Neutrophil (primary cell): ENCODE measurements at regions not wholly inside any gene's neighbourhood (a gene's known extent, or its start where the extent isn't known, plus 50 kb on each side); places are given as distances from the start of the nearest gene placed in this dataset.

Experiments used
- H3K27ac ChIP-seq: fragments of 200-600 bp; sonication (generic); 2 replicates; pipeline ENCODE4 v1.5.1; 2016; ENCODE audit warnings: mild to moderate bottlenecking, moderate library complexity
- H3K27me3 ChIP-seq: fragments of 200-600 bp; sonication (generic); 2 replicates; pipeline ENCODE4 v1.6.0; 2016; ENCODE audit warnings: mild to moderate bottlenecking
- H3K36me3 ChIP-seq: fragments of 200-600 bp; sonication (generic); 2 replicates; pipeline ENCODE4 v1.5.1; 2017
- H3K4me1 ChIP-seq, 2 experiments: fragments of 200-600 bp in 1 of 2; sonication (generic) in 1 of 2; 1 replicate in 1 of 2; 2 replicates in 1 of 2; pipeline versions ENCODE4 v1.5.1 to v1.6.1; 2013 to 2016; ENCODE audit warnings: low read depth in 1 of 2, low read length in 1 of 2, mild to moderate bottlenecking in 1 of 2, moderate library complexity in 1 of 2; ENCODE audit not compliant: control insufficient read depth in 1 of 2, insufficient read depth in 1 of 2
- H3K4me3 ChIP-seq, 2 experiments: fragments of 200-600 bp in 1 of 2; sonication (generic) in 1 of 2; 1 replicate in 1 of 2; 2 replicates in 1 of 2; pipeline ENCODE4 v1.5.1; 2013 to 2016; ENCODE audit warnings: low read depth in 1 of 2, low read length in 1 of 2, mild to moderate bottlenecking in 1 of 2, moderate library complexity in 1 of 2
- H3K9me3 ChIP-seq: fragments of 200-600 bp; sonication (generic); 2 replicates; pipeline ENCODE4 v1.5.1; 2016
- TF ChIP-seq, protein P1 (sequence below): fragments of 200-600 bp; sonication (generic); IDR thresholded peaks from 2 replicates; pipeline ENCODE4 v1.5.1; 2016; ENCODE audit warnings: antibody characterized with exemption

DNA sequence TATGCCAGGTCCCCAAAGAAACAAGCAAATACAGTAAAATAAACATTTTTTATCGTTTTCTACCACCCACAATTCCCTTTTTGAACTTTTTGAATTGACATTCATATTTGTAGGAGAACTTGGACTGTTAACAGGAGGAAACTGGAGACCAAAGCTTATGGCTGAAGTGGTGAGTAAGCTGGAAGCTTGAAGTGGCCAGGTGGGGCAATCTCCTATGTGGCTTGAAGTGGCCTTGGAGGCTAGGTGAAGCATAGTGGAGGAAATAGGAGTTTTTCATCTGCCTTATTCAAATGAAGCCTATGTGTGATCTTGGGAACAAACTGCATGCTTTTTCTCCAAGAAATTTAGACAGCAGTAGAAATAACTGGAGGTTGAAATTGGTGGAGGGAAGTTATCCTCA, 962.9 kb upstream of the FANCL start:
- Histone ChIP-seq H3K4me3 (no peak overlapping the region), H3K4me1 (no peaks in the 10 kb centered on the region), H3K27me3 (no peaks in the 10 kb centered on the region), H3K27ac (no peak overlapping the region), H3K9me3 (no peaks in the 10 kb centered on the region), H3K36me3 (no peaks in the 10 kb centered on the region)
- TF ChIP-seq, protein P1, sequence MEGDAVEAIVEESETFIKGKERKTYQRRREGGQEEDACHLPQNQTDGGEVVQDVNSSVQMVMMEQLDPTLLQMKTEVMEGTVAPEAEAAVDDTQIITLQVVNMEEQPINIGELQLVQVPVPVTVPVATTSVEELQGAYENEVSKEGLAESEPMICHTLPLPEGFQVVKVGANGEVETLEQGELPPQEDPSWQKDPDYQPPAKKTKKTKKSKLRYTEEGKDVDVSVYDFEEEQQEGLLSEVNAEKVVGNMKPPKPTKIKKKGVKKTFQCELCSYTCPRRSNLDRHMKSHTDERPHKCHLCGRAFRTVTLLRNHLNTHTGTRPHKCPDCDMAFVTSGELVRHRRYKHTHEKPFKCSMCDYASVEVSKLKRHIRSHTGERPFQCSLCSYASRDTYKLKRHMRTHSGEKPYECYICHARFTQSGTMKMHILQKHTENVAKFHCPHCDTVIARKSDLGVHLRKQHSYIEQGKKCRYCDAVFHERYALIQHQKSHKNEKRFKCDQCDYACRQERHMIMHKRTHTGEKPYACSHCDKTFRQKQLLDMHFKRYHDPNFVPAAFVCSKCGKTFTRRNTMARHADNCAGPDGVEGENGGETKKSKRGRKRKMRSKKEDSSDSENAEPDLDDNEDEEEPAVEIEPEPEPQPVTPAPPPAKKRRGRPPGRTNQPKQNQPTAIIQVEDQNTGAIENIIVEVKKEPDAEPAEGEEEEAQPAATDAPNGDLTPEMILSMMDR: no peak

- Histone ChIP-seq H3K9me3 (no peaks in the 10 kb centered on the region), H3K36me3 (no peaks in the 10 kb centered on the region), H3K4me3 (no peak overlapping the region), H3K4me1 (no peaks in the 10 kb centered on the region), H3K27me3 (no peaks in the 10 kb centered on the region), H3K27ac (no peak overlapping the region)
- TF ChIP-seq, protein P1: no peak
Observed at GRCh38 chr2:59196491-59196890, 955.4 kb upstream of the FANCL start.

DNA sequence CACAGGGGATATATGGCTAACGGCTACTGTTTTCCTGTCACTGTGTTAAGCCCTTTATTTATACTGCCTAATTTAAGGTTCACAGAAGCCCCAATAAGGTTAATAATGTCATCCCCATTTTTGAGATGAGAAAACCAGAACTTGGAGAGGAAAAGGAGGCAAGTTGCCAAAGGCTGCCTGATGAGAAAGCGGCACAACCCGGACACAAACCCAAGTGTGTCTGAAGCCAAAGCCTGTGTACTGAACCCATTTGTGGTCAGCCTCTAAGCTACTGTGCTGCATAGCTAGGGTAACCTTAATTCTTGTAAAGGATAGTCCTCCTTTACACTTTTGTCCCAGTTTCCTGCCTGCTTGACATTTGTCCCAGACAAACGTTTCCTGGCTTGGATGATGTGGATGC, 954.7 kb upstream of the FANCL start:
- Histone ChIP-seq H3K36me3 (no peaks in the 10 kb centered on the region), H3K9me3 (no peaks in the 10 kb centered on the region), H3K4me3 (no peak overlapping the region), H3K27ac (no peak overlapping the region), H3K27me3 (no peaks in the 10 kb centered on the region), H3K4me1 (no peaks in the 10 kb centered on the region)
- TF ChIP-seq, protein P1: no peak

DNA sequence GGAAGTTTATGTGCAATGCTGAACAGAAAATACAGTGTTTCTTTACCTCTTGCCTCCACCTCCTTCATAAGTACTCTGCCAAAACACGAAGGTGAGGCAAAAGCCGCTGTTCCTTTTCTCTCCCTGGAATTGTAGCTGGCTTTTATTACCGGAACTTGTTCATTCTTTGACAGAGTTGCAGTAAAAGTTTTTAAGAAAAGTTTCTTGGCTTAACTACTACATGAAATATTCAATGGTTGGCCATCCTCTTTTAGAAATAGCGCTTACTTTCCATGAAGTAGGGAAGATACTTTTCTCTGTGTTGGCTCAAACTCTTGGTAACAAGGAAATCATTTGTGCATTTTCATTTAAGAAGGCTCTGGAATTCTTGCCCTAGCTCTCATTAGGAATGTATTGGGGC, 950.7 kb upstream of the FANCL start:
- Histone ChIP-seq H3K36me3 (no peaks in the 10 kb centered on the region), H3K9me3 (no peaks in the 10 kb centered on the region), H3K27me3 (no peaks in the 10 kb centered on the region), H3K4me1 (no peaks in the 10 kb centered on the region), H3K27ac (no peak overlapping the region), H3K4me3 (no peak overlapping the region)
- TF ChIP-seq, protein P1: no peak

DNA sequence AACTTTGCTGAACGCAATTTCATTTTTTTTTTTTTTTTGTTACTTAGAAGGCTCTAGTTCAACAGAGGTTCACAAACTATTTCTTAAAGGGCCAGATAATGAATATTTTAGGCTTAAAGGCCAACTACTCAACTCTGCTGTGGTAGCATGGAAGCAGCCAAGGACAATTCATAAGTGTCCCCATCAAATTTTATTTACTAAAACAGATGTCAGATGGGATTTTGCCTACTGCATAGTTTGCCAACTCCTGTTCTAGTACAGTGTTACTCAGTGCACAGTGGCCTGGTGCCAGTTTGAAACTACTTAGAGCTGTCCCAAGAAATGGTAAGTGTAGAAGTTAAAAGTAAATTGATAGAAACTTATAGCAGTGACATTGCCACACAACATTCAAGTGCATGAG, 949.4 kb upstream of the FANCL start:
- Histone ChIP-seq H3K27ac (no peak overlapping the region), H3K27me3 (no peaks in the 10 kb centered on the region), H3K36me3 (no peaks in the 10 kb centered on the region), H3K4me1 (no peaks in the 10 kb centered on the region), H3K9me3 (no peaks in the 10 kb centered on the region), H3K4me3 (no peak overlapping the region)
- TF ChIP-seq, protein P1: no peak
